IPS-18c (cell line): ENCODE measurements at regions not wholly inside any gene's neighbourhood (a gene's known extent, or its start where the extent isn't known, plus 50 kb on each side); places are given as distances from the start of the nearest gene placed in this dataset.
A peak's percentile ranks its signal among the peaks of the same experiment; 100 is the strongest.

ENCODE experiments used
- H3K4me3 ChIP-seq: 2 replicates; pipeline ENCODE4 v1.7.0; 2013; ENCODE audit warnings: low read depth, mild to moderate bottlenecking, low read length, moderate library complexity; ENCODE audit not compliant: insufficient read depth
- H3K9me3 ChIP-seq: one replicate; pipeline ENCODE4 v1.6.1; 2013; ENCODE audit warnings: mild to moderate bottlenecking, low read length, moderate library complexity; ENCODE audit not compliant: control insufficient read depth, insufficient read depth

DNA sequence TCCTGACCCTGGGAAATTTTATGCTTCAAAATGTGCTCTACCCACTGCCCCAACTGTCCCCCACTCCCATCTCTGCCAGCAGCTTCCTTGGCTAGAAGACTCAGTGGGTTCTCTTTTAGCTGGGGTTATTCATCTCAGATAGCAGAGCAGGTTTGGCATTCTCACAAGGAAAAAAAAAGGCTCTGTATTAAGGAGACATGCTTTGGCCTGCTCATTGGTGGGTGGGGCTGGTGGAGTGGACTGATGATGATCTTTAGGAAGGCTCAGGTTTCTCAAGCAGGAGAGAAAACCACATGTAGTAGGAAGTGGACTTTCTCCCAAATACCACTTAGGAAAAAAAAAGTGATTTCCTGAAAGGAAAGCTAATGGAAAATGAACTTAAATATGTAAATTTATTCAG is 279.2 kb upstream of the ZNF462 start:
- no peaks in the 10 kb centered on the region for H3K9me3 ChIP-seq
- H3K4me3 ChIP-seq = no peak overlapping the region

DNA sequence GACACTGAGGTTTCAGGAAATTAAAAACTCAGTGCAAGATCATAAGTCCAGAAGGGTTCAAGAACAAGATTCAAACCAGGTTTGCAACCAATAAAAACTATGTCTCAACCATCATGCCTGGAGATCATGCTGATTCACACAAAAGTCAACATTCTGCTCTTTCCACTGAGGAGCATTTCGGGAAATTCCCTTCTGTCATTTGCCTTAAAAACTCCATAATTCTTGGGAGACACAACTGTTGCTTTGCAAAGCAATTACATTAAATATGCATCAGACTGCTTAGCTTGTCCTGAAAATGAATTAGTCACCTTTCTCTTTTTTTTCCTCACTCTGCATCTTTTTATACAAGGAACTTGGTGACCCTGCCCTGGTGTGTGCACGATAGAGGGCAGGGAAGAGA is 275.9 kb upstream of the ZNF462 start:
- Histone ChIP-seq H3K4me3 (no peak overlapping the region), H3K9me3 (no peaks in the 10 kb centered on the region)

- Histone ChIP-seq H3K9me3 (no peaks in the 10 kb centered on the region), H3K4me3 (no peak overlapping the region)
Observed at GRCh38 chr9:106588626-106589025, 274.3 kb upstream of the ZNF462 start.

DNA sequence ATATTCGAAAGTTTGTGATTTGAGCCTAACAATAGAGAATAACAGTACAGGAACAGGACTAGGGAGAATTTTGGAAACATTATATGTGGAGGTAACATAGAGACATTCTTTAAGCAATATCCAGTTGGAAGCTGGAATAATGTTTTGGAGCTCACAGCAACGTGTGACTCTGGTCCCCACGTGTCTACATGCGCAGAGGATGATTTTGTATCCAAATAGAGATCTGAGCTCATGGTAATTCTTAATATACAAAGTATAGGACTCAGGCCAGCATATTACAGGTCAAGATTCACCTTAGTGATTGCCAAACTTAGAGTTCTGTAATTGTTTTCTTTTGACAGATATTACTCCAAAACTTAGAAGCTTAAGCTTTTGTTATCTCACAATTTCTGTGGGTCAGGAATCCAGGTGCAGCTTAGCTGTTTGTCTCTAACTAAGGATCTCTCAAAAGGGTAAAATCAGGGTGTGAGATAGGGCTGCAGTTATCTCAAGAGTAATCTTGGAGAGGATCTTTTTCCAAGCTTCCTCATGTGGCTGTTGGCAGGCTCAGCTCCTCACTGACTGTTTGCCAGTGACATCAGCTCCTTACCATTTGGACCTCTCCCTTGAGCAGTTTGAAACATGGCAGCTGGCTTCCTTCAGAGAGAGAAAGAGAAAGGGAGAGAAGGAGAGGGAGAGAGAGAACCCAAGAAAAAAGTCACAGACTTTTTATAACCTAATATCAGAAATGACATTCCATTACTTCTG is 272.0 kb upstream of the ZNF462 start:
- H3K4me3 ChIP-seq = no peak overlapping the region

GRCh38 chr9:106593201-106593600 is 269.8 kb upstream of the ZNF462 start:
- Histone ChIP-seq H3K9me3 (no peaks in the 10 kb centered on the region), H3K4me3 (no peak overlapping the region)

More for the DNA sequence above, 272.0 kb upstream of the ZNF462 start:
- no peaks in the 10 kb centered on the region for H3K9me3 ChIP-seq

GRCh38 chr9:106596984-106597383 is 266.0 kb upstream of the ZNF462 start:
- Histone ChIP-seq H3K9me3 (no peaks in the 10 kb centered on the region), H3K4me3 (no peak overlapping the region)

DNA sequence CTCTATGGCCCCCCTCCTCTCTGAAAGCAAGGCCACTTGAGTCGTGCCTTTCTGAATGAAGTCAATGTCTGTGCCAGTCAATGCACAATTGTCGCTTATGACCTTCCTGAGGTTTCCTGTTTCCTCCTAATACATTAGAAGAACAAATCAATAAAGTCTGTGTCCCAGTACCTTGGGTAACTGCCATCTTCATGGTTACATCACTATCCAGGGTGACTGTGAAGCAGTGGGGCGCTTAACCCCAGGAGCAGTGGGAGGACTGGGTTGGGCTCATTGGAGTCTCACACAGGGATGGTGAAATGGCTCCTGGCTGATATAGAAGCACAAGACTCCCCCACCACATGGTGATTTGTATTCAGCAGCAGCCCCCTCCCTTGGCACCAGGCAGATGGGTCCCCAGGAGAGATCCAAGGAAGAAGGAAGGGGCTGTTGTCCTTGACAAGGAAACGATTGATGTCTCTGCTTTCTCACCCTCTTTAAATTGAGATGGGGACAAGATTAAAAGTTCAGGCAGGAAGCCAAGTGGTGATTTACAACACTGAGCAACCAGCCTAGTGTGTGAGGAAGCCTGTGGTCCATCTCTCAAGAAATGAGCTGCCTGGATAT is 261.9 kb upstream of the ZNF462 start:
- Histone ChIP-seq H3K9me3 (no peaks in the 10 kb centered on the region), H3K4me3 (no peak overlapping the region)

DNA sequence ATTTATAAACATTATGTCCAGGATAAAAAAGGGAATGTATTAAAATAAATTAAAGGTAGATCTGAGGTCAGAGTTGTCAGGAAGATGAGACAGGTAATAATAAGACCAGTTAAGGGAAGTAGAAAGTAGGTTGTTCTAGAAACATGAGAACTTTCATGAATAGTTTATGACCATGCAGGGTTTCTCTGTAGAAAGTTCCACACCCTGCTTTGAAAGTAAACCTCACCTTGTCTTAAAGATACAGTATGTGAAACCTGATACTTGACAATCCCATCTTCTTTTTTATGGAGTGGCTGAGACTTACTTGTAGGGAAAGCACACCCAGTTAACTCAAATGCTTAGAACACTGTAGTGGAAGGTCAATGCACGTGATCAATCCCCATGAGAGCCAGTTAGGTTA is 260.6 kb upstream of the ZNF462 start:
- Histone ChIP-seq H3K4me3 (no peak overlapping the region), H3K9me3 (no peaks in the 10 kb centered on the region)

DNA sequence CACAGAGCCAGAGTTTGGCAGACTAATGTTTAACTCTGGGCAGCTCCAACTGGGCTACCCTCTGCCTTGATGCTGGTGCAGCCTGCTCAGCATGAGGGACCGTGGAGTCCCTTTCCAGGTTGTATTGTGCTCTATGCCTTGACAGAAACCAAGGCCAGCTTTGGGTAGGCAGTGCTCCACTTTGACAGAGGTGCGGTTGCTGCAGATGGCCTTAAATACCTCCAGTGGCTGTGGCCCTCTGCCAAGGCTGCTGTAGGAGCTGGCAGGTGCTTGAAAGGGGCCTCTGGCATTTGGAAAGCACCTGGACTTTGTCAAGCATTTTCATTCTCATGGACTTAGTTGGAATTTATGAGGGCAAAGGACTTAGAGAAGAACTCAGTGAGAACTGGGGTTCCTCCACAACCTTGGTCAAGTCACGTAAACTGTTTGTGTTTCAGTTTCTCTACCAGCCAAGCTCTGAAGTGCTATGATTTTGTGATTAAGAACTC is 249.7 kb upstream of the ZNF462 start:
- H3K4me3 ChIP-seq = no peak overlapping the region

DNA sequence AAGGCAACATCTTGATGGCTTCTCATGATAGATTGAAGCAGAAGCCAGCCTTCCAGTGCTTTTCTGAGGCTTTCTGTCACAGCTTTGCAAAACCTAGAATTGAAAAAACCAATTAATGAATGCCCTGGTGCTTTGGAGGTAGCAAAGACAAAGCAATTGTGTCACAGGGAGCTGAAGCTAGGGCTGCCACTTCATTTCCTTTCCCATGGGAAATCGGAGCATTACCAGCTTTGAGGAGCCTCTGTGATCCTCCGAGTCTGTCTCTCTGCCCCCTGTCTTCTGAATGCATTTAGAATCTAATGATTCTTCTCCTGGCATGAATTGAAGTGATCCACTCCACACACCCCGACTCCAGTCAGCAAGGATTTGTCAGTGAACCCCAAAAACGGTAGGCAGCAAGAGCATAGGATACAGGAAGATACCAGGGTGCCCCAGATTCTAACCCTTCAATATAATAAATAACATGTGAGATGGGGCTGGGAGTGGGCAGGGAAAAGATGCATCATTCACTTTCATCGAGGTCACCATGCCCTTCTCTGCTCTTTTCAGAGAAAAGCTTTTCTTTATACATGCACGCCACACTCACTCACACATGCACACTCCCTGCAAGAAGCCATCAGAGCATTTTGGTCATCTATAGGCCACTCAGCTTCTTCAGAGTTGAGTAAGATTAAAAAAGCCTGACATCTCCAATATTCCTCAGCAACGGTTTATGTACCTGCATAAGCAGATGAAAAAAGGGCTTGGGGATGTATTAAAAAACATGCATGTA is 247.7 kb upstream of the ZNF462 start:
- Histone ChIP-seq H3K4me3 (peak overlapping the region; percentile 4; the same call in 1 of the 2 replicates), H3K9me3 (no peaks in the 10 kb centered on the region)

More for the DNA sequence above, 249.7 kb upstream of the ZNF462 start:
- no peaks in the 10 kb centered on the region for H3K9me3 ChIP-seq

- H3K9me3 ChIP-seq = no peaks in the 10 kb centered on the region
- no peak overlapping the region for H3K4me3 ChIP-seq
Observed at GRCh38 chr9:106616026-106616425, 246.9 kb upstream of the ZNF462 start.

DNA sequence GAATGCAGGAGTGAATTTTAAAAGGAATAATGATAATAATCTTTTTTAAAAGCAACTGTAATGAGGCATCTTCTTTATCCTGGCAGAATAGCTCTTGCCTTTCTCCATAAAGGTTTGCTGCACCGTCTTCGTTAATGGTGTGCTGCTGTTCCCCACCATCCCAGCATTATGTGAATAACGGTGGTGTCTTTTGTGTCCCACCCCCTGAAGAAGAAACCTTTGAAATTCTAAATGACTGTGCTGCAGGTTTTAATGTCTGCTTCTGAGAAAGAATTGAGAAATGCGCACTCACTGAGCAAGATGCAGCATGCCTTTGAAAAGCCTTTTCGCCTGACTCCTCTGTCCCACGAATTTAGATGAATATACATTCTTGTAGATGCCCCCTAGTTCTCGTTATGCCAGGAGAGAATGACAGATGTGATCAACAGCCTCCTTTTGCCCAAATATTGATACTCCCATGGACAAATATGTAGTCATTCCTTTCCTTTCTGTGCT is 246.1 kb upstream of the ZNF462 start:
- Histone ChIP-seq H3K4me3 (no peak overlapping the region), H3K9me3 (no peaks in the 10 kb centered on the region)

GRCh38 chr9:106619211-106619610 is 243.8 kb upstream of the ZNF462 start:
- Histone ChIP-seq H3K4me3 (no peak overlapping the region), H3K9me3 (no peaks in the 10 kb centered on the region)

GRCh38 chr9:106620081-106620480 is 242.9 kb upstream of the ZNF462 start:
- Histone ChIP-seq H3K4me3 (no peak overlapping the region), H3K9me3 (no peaks in the 10 kb centered on the region)

DNA sequence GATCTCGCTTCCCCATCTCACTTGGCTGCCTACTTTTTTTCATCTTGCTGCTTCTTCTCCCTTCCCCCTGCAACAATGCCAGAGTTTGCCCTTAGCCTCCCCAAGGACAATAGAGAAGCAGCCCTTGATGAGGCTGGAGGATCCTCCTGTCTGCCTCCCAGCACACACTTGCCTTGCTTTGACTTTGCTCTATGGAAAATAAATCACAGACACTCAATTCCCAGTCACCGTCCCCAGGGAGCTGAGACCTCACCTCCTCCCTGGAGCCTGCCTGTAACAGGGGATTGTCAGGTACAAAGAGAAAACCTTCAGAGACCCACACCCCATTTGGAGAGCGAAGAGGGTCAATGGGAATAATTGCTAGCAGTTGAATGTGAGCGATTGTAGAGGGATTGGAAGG is 242.1 kb upstream of the ZNF462 start:
- Histone ChIP-seq H3K4me3 (no peak overlapping the region; the same call in 1 of the 2 replicates), H3K9me3 (no peaks in the 10 kb centered on the region)

DNA sequence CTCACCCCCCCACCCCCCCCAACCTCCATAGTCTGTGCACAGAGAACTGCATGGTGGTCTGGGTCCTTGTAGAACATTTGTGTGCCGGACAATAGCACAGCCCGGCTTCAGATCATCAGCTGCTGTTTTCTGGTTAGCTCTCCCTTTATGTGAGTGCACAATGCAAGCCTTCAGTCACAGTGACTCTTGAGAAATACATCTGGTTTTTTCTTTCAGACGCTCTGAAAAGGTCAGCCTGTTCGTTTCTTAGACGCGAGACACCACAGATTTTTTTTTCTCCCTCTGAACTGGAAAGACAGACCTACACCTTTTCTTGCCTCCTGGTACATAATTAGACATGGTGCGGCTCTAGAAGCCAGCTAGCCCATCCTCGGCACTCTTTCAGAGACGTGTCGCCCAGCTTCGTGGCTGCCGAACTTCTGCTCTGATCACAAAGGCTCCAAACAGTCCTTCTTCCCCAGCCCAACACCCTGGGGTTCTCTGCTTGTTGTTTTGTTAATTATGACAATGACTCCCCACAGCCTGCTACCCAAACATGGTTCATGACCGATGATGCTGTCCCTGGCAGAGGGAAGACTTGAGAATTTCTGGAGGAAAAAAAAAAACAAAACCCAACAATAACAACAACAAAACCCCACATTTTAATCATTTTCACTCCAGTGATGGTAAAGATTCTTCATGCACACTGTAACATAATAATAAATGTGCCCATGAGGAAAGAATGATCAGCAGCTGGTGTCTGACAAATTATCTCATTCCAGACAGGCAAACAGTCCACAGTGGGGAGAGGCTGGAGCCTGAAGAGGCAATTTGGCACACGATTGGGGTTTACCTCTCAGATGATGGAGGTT is 241.4 kb upstream of the ZNF462 start:
- no peak overlapping the region; the same call in 1 of the 2 replicates for H3K4me3 ChIP-seq

DNA sequence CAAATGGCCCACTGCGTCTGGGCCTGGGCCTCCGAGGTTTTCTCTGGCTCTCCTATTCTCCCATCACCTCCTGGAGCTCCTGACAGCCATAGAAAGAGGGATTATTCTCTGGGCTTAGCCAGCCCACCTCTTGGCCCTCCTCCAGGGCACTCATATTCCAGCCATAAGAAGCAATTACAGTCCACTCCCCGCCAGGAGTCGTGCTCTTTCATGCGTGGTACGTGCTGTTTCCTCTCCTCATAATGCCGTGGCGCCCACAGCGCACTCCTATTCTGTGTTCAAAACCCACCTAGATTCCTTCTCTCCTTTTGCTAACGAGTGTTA is 240.8 kb upstream of the ZNF462 start:
- Histone ChIP-seq H3K4me3 (no peak overlapping the region), H3K9me3 (no peaks in the 10 kb centered on the region)

More for the DNA sequence above, 241.4 kb upstream of the ZNF462 start:
- H3K9me3 ChIP-seq = no peaks in the 10 kb centered on the region
